ENCODE measurements at regions not wholly inside any gene's neighbourhood (a gene's known extent, or its start where the extent isn't known, plus 50 kb on each side); places are given as distances from the start of the nearest gene placed in this dataset.

- Histone ChIP-seq H3K4me3 (ENCODE audit: low read depth in 1 of 2, low read length in 1 of 2) (no peak overlapping the region), H3K4me1 (ENCODE audit: control insufficient read depth in 1 of 2, insufficient read depth in 1 of 2, low read depth in 1 of 2, low read length in 1 of 2) (no peaks in the 10 kb centered on the region), H3K9me3 (no peaks in the 10 kb centered on the region), H3K27ac (no peak overlapping the region), H3K27me3 (peaks cover under 1% of the 10 kb centered on the region), H3K36me3 (no peaks in the 10 kb centered on the region)
- TF ChIP-seq, protein P1, sequence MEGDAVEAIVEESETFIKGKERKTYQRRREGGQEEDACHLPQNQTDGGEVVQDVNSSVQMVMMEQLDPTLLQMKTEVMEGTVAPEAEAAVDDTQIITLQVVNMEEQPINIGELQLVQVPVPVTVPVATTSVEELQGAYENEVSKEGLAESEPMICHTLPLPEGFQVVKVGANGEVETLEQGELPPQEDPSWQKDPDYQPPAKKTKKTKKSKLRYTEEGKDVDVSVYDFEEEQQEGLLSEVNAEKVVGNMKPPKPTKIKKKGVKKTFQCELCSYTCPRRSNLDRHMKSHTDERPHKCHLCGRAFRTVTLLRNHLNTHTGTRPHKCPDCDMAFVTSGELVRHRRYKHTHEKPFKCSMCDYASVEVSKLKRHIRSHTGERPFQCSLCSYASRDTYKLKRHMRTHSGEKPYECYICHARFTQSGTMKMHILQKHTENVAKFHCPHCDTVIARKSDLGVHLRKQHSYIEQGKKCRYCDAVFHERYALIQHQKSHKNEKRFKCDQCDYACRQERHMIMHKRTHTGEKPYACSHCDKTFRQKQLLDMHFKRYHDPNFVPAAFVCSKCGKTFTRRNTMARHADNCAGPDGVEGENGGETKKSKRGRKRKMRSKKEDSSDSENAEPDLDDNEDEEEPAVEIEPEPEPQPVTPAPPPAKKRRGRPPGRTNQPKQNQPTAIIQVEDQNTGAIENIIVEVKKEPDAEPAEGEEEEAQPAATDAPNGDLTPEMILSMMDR (IDR thresholded peaks at IDR 0.05): no peak
These were observed 63.8 kb upstream of the THY1 start for GRCh38 chr11:119486691-119487259.

- Histone ChIP-seq H3K36me3 (no peaks in the 10 kb centered on the region), H3K27ac (no peak overlapping the region), H3K9me3 (no peaks in the 10 kb centered on the region), H3K4me3 (ENCODE audit: low read depth in 1 of 2, low read length in 1 of 2) (no peak overlapping the region), H3K4me1 (ENCODE audit: control insufficient read depth in 1 of 2, insufficient read depth in 1 of 2, low read depth in 1 of 2, low read length in 1 of 2) (no peaks in the 10 kb centered on the region), H3K27me3 (peaks cover 6% of the 10 kb centered on the region)
- TF ChIP-seq, protein P1 (IDR thresholded peaks at IDR 0.05): no peak
These were observed 63.0 kb upstream of the THY1 start for GRCh38 chr11:119486016-119486415.

DNA sequence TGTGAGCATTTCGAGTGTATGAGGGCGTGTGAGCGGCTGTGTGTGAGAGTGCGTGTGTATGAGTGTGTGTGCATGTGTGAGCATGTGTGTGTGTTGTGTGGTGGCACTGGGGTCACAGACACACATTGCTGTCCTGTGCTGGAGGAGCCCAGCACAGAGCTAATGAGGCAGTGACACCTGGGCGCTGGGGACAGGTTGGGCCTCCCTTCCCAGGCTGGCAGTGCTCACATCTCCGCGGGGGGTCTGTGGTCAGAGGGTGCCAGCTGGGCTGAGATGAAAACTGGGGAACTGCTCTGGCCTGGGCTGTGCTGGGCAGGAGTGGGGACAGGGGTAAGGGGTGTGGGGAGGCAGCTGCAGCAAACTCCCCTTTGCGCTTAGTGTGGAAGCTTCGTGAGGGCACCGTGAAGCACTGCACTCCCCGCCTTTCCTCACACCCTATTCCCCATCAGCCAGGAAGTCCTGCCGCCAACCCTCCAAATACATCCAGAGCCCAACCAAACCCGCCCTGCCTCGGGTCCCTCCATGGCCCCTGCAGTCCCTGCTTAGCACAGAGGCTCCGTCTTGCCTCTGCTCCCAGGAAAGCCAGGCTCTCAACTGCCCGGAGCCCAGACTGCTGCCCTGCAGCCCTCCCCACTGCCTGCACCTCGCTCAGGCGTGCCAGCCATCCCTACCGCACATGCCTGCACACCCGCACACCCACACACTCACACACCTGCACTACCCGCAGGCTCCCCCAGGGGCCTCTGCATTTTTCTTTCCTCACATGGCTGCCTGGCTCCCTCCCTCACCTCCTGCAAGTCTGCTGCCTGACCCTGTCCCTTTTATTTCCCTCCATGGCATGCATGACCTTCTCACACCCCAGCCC is 62.0 kb upstream of the THY1 start:
- H3K27ac ChIP-seq: no peak overlapping the region
- H3K27me3 ChIP-seq: peaks cover 6% of the 10 kb centered on the region
- H3K4me1 ChIP-seq (ENCODE audit: control insufficient read depth in 1 of 2, insufficient read depth in 1 of 2, low read depth in 1 of 2, low read length in 1 of 2): no peaks in the 10 kb centered on the region
- no peak overlapping the region for H3K4me3 ChIP-seq (ENCODE audit: low read depth in 1 of 2, low read length in 1 of 2)
- H3K36me3 ChIP-seq: no peaks in the 10 kb centered on the region
- TF ChIP-seq, protein P1 (IDR thresholded peaks at IDR 0.05): no peak
- no peaks in the 10 kb centered on the region for H3K9me3 ChIP-seq

GRCh38 chr11:119483881-119484371 is 61.0 kb upstream of the THY1 start:
- H3K9me3 ChIP-seq: no peaks in the 10 kb centered on the region
- peaks cover 6% of the 10 kb centered on the region for H3K27me3 ChIP-seq
- no peak overlapping the region for H3K4me3 ChIP-seq (ENCODE audit: low read depth in 1 of 2, low read length in 1 of 2)
- no peaks in the 10 kb centered on the region for H3K36me3 ChIP-seq
- no peak overlapping the region for H3K27ac ChIP-seq
- H3K4me1 ChIP-seq (ENCODE audit: control insufficient read depth in 1 of 2, insufficient read depth in 1 of 2, low read depth in 1 of 2, low read length in 1 of 2): no peaks in the 10 kb centered on the region
- TF ChIP-seq, protein P1 (IDR thresholded peaks at IDR 0.05): no peak

- H3K4me3 ChIP-seq (ENCODE audit: low read depth in 1 of 2, low read length in 1 of 2): no peak overlapping the region
- no peak overlapping the region for H3K27ac ChIP-seq
- no peaks in the 10 kb centered on the region for H3K9me3 ChIP-seq
- H3K27me3 ChIP-seq: peaks cover 6% of the 10 kb centered on the region
- TF ChIP-seq, protein P1 (IDR thresholded peaks at IDR 0.05): no peak
- H3K4me1 ChIP-seq (ENCODE audit: control insufficient read depth in 1 of 2, insufficient read depth in 1 of 2, low read depth in 1 of 2, low read length in 1 of 2): no peaks in the 10 kb centered on the region
- H3K36me3 ChIP-seq: no peaks in the 10 kb centered on the region
These were observed 60.4 kb upstream of the THY1 start for GRCh38 chr11:119483341-119483880.

Data from neutrophil (primary cell).